GM19351 (cell line): ENCODE measurements at regions not wholly inside any gene's neighbourhood (a gene's known extent, or its start where the extent isn't known, plus 50 kb on each side); places are given as distances from the start of the nearest gene placed in this dataset.
"Not testable (repeated sequence)": the region's sequence is repeated elsewhere in the genome, so short reads cannot be mapped to it uniquely, and the experiment has no call there.

ENCODE experiments used
- ATAC-seq: cut with Tn5 transposase; IDR thresholded peaks from one replicate; pipeline ENCODE4 v1.9.1; 2021; ENCODE audit warnings: mild to moderate bottlenecking, moderate library complexity; ENCODE audit not compliant: unreplicated experiment

- ATAC-seq: no peak
Measured at GRCh38 chr17:5943982-5944381, 126.2 kb upstream of the WSCD1 start.

GRCh38 chr17:5947701-5948180 lies 122.4 kb upstream of the WSCD1 start:
- ATAC-seq: no peak

- ATAC-seq: no peak
Measured at GRCh38 chr17:5948811-5949210, 121.4 kb upstream of the WSCD1 start.

GRCh38 chr17:5950878-5951277 lies 119.3 kb upstream of the WSCD1 start:
- ATAC-seq: no peak

- ATAC-seq: no peak
Measured at GRCh38 chr17:5951912-5952311, 118.3 kb upstream of the WSCD1 start.

- ATAC-seq: no peak
Measured at GRCh38 chr17:5952518-5952917, 117.7 kb upstream of the WSCD1 start.

GRCh38 chr17:5955764-5956163 lies 114.4 kb upstream of the WSCD1 start:
- no peak for ATAC-seq

- no peak for ATAC-seq
Measured at GRCh38 chr17:5958850-5959249, 111.3 kb upstream of the WSCD1 start.

GRCh38 chr17:5962371-5962770 lies 107.8 kb upstream of the WSCD1 start:
- ATAC-seq: no peak

GRCh38 chr17:5971969-5972368 lies 98.2 kb upstream of the WSCD1 start:
- ATAC-seq: no peak

- no peak for ATAC-seq
Measured at GRCh38 chr17:5973410-5973809, 96.8 kb upstream of the WSCD1 start.

- ATAC-seq: no peak
Measured at GRCh38 chr17:5975661-5976060, 94.5 kb upstream of the WSCD1 start.

GRCh38 chr17:5976251-5976650 lies 93.9 kb upstream of the WSCD1 start:
- ATAC-seq: no peak

GRCh38 chr17:5978496-5978895 lies 91.7 kb upstream of the WSCD1 start:
- no peak for ATAC-seq

- ATAC-seq: no peak
Measured at GRCh38 chr17:5980941-5981340, 89.2 kb upstream of the WSCD1 start.

GRCh38 chr17:5986644-5987043 lies 83.5 kb upstream of the WSCD1 start:
- ATAC-seq: no peak

GRCh38 chr17:6000426-6000825 lies 69.8 kb upstream of the WSCD1 start:
- ATAC-seq: no peak

- not testable (repeated sequence) for ATAC-seq
Measured at GRCh38 chr17:6003221-6003620, 67.0 kb upstream of the WSCD1 start.

GRCh38 chr17:6005939-6006338 lies 64.2 kb upstream of the WSCD1 start:
- no peak for ATAC-seq

- ATAC-seq: no peak
Measured at GRCh38 chr17:6011206-6011605, 59.0 kb upstream of the WSCD1 start.

GRCh38 chr17:6018788-6019187 lies 51.4 kb upstream of the WSCD1 start:
- no peak for ATAC-seq

GRCh38 chr17:6019959-6020358 lies 50.2 kb upstream of the WSCD1 start:
- no peak for ATAC-seq

GRCh38 chr17:6020376-6021010 lies 49.7 kb upstream of the WSCD1 start:
- no peak for ATAC-seq
